PC-9 (cell line): ENCODE measurements at regions not wholly inside any gene's neighbourhood (a gene's known extent, or its start where the extent isn't known, plus 50 kb on each side); places are given as distances from the start of the nearest gene placed in this dataset.

Source experiments
- BruUV-seq: library from RNA; stranded (reverse); fragments of 400-500 nt; replicated peaks from 2 replicates; lab custom pipeline; 2021; lab: Mats Ljungman, UMichigan
- CTCF ChIA-PET: fragments of 300-600 bp; sonication (Branson Sonifier 250); formaldehyde crosslinking; loops from one replicate; lab custom pipeline; 2022; ENCODE audit warnings: antibody characterized with exemption; lab: Charles Lee
- POLR2A ChIA-PET: fragments of 300-600 bp; sonication (Branson Sonifier 250); formaldehyde crosslinking; loops from one replicate; lab custom pipeline; 2022; ENCODE audit warnings: antibody characterized with exemption; ENCODE audit not compliant: unreplicated experiment; lab: Charles Lee
- DNase-seq, 2 experiments: peaks; one replicate each; pipeline versions ENCODE4 v3.0.0 to v3.0.0-alpha.2; 2015 to 2022; ENCODE audit warnings: mixed read lengths in 1 of 2
- H2AFZ ChIP-seq: fragments of 200-600 bp; sonication (generic); 2 replicates; pipeline ENCODE4 v1.8.1; 2017; ENCODE audit warnings: antibody characterized with exemption
- H3F3A ChIP-seq: fragments of 200-600 bp; sonication (generic); 2 replicates; pipeline ENCODE4 v1.8.1; 2017; ENCODE audit warnings: antibody characterized with exemption, mild to moderate bottlenecking, low read depth; ENCODE audit not compliant: insufficient read depth
- H3K27ac ChIP-seq: fragments of 200-600 bp; sonication (generic); 2 replicates; pipeline ENCODE4 v1.6.1; 2016; ENCODE audit warnings: mixed run types
- H3K27me3 ChIP-seq: fragments of 200-600 bp; sonication (generic); 2 replicates; pipeline ENCODE4 v1.6.1; 2016; ENCODE audit warnings: low read depth, mixed run types; ENCODE audit not compliant: insufficient read depth
- H3K36me3 ChIP-seq: fragments of 200-600 bp; sonication (generic); 2 replicates; pipeline ENCODE4 v1.6.1; 2016; ENCODE audit warnings: low read depth, mixed run types
- H3K4me1 ChIP-seq: fragments of 200-600 bp; sonication (generic); replicated peaks from 2 replicates; pipeline ENCODE4 v1.6.1; 2016; ENCODE audit warnings: mixed run types; ENCODE audit not compliant: insufficient read depth
- H3K4me2 ChIP-seq: fragments of 200-600 bp; sonication (generic); 2 replicates; pipeline ENCODE4 v1.6.1; 2017; ENCODE audit warnings: mixed run types
- H3K4me3 ChIP-seq: fragments of 200-600 bp; sonication (generic); 2 replicates; pipeline ENCODE4 v1.6.1; 2016; ENCODE audit warnings: mixed run types
- H3K79me2 ChIP-seq: fragments of 200-600 bp; sonication (generic); 2 replicates; pipeline ENCODE4 v1.6.1; 2017; ENCODE audit warnings: low read depth, mixed run types
- H3K9me2 ChIP-seq: fragments of 200-600 bp; sonication (generic); 2 replicates; pipeline ENCODE4 v1.8.1; 2017; ENCODE audit warnings: mild to moderate bottlenecking; ENCODE audit not compliant: insufficient read depth
- H3K9me3 ChIP-seq: fragments of 200-600 bp; sonication (generic); 2 replicates; pipeline ENCODE4 v1.8.1; 2016; ENCODE audit warnings: low read depth; ENCODE audit not compliant: insufficient read depth
- H4K20me1 ChIP-seq: fragments of 200-600 bp; sonication (generic); 2 replicates; pipeline ENCODE4 v1.8.1; 2017; ENCODE audit not compliant: insufficient read depth
- EZH2 ChIP-seq: fragments of 200-600 bp; sonication (generic); IDR thresholded peaks from 2 replicates; pipeline ENCODE4 v1.8.0; 2017; ENCODE audit warnings: antibody characterized with exemption, low read depth
- intact Hi-C: fragments of 100-400 bp; cut with micrococcal nuclease; formaldehyde crosslinking; loops from one replicate; pipeline ENCODE4 v1.10.0; 2022; ENCODE audit not compliant: unreplicated experiment
- TF ChIP-seq, protein P1 (sequence below): fragments of 200-600 bp; sonication (generic); conservative IDR thresholded peaks from 2 replicates; pipeline ENCODE4 v1.6.1; 2017; ENCODE audit warnings: mixed run types, antibody characterized with exemption, mild to moderate bottlenecking, moderate library complexity

DNA sequence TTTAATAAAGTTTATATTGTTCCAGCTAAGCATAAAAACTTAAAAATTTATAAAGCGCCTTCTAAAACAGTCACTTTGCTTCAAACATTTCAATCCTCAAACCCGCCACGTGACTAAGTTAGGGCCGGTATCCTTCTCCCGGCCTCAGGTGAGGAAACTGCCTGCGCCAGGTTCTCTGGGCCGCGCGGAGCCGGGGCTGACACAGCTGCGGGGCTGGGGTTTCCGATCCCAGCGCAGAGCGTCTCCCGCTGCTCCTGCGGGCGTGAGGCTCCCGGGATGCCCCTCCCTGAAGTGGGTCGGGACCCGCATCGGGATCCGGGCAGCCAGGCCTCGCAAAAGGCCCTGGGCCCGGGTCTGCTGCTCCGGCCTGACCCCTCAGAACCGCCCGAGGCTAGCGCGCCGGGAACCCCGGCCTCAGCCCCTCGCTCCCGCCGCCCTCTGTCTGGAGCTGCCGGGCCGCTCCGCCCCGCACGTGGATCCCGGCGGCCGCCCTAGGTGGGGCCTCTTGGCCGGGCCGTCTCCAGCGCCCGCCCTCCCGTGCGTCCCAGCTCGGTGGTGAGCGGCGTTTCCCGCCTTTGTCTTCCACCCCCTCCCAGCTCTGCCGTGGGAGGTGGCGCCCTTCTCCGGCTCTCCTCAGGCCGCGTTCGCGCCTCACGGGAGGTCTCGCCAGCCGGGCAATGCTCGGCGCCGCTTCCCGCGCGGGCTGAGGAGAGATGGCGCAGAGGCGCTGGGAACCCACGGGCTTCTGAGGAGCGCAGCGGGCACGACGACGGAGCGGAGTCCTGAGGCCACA is 267.9 kb downstream of the DLL1 start:
- POLR2A ChIA-PET, result no interaction called here
- no peaks in the 10 kb centered on the region for H3F3A ChIP-seq

DNA sequence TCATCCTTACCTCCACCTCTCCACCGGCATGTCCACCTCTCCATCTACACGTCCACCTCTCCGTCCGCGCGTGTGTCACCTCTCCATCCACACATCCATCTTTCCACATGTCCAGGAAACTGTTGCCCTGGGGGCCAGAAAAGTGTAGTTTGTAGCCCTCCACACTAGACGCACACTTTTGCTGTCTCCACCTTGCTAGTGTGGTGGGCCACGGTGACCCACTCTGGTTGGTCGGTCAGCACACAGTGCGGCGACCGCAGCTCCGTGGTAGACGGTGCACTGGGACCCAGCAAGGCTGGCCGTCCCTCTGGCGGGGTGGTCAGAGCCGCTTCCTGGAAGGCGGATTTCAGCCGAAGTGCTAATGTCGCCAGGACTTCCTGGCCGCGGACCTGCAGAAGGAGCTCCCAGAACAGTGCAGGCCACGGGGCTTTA is 268.6 kb downstream of the DLL1 start:
- no peaks in the 10 kb centered on the region for H4K20me1 ChIP-seq
- ChIA-PET POLR2A (no interaction called here), CTCF (no interaction called here)
- H2AFZ ChIP-seq, result no peak overlapping the region
- H3K4me3 ChIP-seq, result no peak overlapping the region
- H3K4me1 ChIP-seq, result no peaks in the 10 kb centered on the region
- no peaks in the 10 kb centered on the region for H3F3A ChIP-seq
- no peaks in the 10 kb centered on the region for H3K79me2 ChIP-seq
- H3K27me3 ChIP-seq, result peaks cover 53% of the 10 kb centered on the region
- no peaks in the 10 kb centered on the region for H3K9me3 ChIP-seq
- no peak overlapping the region for H3K27ac ChIP-seq
- DNase-seq, result no peak
- no peak overlapping the region for H3K4me2 ChIP-seq
- no peaks in the 10 kb centered on the region for H3K9me2 ChIP-seq
- no peak for TF ChIP-seq EZH2
- intact Hi-C loops, result no loop called here
- H3K36me3 ChIP-seq, result no peaks in the 10 kb centered on the region
- no TSS peak for BruUV-seq

More for the DNA sequence above, 267.9 kb downstream of the DLL1 start:
- Histone ChIP-seq H3K4me3 (no peak overlapping the region), H3K4me1 (no peaks in the 10 kb centered on the region), H3K4me2 (no peak overlapping the region), H4K20me1 (no peaks in the 10 kb centered on the region), H3K9me3 (no peaks in the 10 kb centered on the region), H3K36me3 (no peaks in the 10 kb centered on the region), H2AFZ (no peak overlapping the region), H3K79me2 (no peaks in the 10 kb centered on the region), H3K27ac (no peak overlapping the region), H3K9me2 (no peaks in the 10 kb centered on the region), H3K27me3 (peaks cover 46% of the 10 kb centered on the region)
- CTCF ChIA-PET, result no interaction called here
- TF ChIP-seq EZH2, result no peak
- TF ChIP-seq, protein P1, sequence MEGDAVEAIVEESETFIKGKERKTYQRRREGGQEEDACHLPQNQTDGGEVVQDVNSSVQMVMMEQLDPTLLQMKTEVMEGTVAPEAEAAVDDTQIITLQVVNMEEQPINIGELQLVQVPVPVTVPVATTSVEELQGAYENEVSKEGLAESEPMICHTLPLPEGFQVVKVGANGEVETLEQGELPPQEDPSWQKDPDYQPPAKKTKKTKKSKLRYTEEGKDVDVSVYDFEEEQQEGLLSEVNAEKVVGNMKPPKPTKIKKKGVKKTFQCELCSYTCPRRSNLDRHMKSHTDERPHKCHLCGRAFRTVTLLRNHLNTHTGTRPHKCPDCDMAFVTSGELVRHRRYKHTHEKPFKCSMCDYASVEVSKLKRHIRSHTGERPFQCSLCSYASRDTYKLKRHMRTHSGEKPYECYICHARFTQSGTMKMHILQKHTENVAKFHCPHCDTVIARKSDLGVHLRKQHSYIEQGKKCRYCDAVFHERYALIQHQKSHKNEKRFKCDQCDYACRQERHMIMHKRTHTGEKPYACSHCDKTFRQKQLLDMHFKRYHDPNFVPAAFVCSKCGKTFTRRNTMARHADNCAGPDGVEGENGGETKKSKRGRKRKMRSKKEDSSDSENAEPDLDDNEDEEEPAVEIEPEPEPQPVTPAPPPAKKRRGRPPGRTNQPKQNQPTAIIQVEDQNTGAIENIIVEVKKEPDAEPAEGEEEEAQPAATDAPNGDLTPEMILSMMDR, result no peak
- BruUV-seq, result no TSS peak
- DNase-seq, result no peak
- intact Hi-C loops, result no loop called here

DNA sequence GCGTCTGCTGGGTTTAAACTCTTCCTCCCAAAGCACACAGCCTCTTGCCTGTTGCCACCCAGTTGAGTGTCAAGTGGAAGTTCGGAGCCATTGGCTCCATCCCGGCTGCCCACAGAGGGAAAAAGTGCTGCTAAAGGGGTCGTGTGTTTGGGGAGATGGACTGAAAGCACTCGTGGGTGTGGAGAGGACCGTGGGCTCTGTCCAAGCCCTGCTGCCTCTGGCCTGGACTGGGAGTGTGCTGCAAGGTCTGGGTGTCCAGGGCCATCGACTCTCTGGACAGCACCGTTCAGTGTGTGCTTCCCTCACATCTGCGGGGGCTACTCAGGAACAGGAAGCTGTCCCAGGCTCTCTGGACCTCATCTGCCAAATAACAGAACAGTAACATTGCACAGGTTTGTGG is 269.3 kb downstream of the DLL1 start:
- Histone ChIP-seq H3K9me3 (no peaks in the 10 kb centered on the region), H3K79me2 (no peaks in the 10 kb centered on the region), H3K36me3 (no peaks in the 10 kb centered on the region), H3K4me2 (no peak overlapping the region), H3K4me1 (no peaks in the 10 kb centered on the region), H3F3A (no peaks in the 10 kb centered on the region), H2AFZ (no peak overlapping the region), H3K27me3 (peaks cover 61% of the 10 kb centered on the region), H3K27ac (no peak overlapping the region), H3K4me3 (no peak overlapping the region), H4K20me1 (no peaks in the 10 kb centered on the region), H3K9me2 (no peaks in the 10 kb centered on the region)
- TF ChIP-seq, protein P1, result no peak
- TF ChIP-seq EZH2, result no peak
- intact Hi-C loops, result no loop called here
- ChIA-PET POLR2A (no interaction called here), CTCF (no interaction called here)
- no TSS peak for BruUV-seq
- DNase-seq, result no peak
